ENCODE measurements at regions not wholly inside any gene's neighbourhood (a gene's known extent, or its start where the extent isn't known, plus 50 kb on each side); places are given as distances from the start of the nearest gene placed in this dataset.

- no peak for DNase-seq
Measured at GRCh38 chr7:131896165-131896863, 339.9 kb upstream of the PODXL start.

GRCh38 chr7:131895541-131896164, 339.2 kb upstream of the PODXL start:
- DNase-seq, result no peak

- no peak for DNase-seq
Measured at GRCh38 chr7:131893631-131894340, 337.4 kb upstream of the PODXL start.

GRCh38 chr7:131890176-131890575, 333.7 kb upstream of the PODXL start:
- DNase-seq, result no peak

- DNase-seq, result no peak
Measured at GRCh38 chr7:131889572-131890150, 333.2 kb upstream of the PODXL start.

GRCh38 chr7:131883769-131884168, 327.3 kb upstream of the PODXL start:
- DNase-seq, result no peak

- no peak for DNase-seq
Measured at GRCh38 chr7:131883196-131883595, 326.8 kb upstream of the PODXL start.

- DNase-seq, result no peak
Measured at GRCh38 chr7:131882321-131882720, 325.9 kb upstream of the PODXL start.

- DNase-seq, result no peak
Measured at GRCh38 chr7:131880078-131880477, 323.6 kb upstream of the PODXL start.

- DNase-seq, result no peak
Measured at GRCh38 chr7:131879424-131879823, 323.0 kb upstream of the PODXL start.

- DNase-seq, result no peak
Measured at GRCh38 chr7:131878777-131879176, 322.3 kb upstream of the PODXL start.

GRCh38 chr7:131873581-131873980, 317.2 kb upstream of the PODXL start:
- no peak for DNase-seq

- no peak for DNase-seq
Measured at GRCh38 chr7:131869986-131870385, 313.6 kb upstream of the PODXL start.

- no peak for DNase-seq
Measured at GRCh38 chr7:131869169-131869844, 312.9 kb upstream of the PODXL start.

GRCh38 chr7:131867461-131867860, 311.0 kb upstream of the PODXL start:
- DNase-seq, result no peak

GRCh38 chr7:131865911-131866310, 309.5 kb upstream of the PODXL start:
- no peak for DNase-seq

GRCh38 chr7:131861620-131862346, 305.4 kb upstream of the PODXL start:
- DNase-seq, result no peak

GRCh38 chr7:131859147-131859821, 302.9 kb upstream of the PODXL start:
- DNase-seq, result peak; percentile 24

GRCh38 chr7:131858611-131859010, 302.2 kb upstream of the PODXL start:
- DNase-seq, result no peak

- DNase-seq, result no peak
Measured at GRCh38 chr7:131849472-131849871, 293.0 kb upstream of the PODXL start.

- no peak for DNase-seq
Measured at GRCh38 chr7:131848033-131848432, 291.6 kb upstream of the PODXL start.

Measured in activated CD4-positive, alpha-beta T cell treated with anti-CD3 and anti-CD28 coated beads, Interleukin-2, amount 50 U/mL, for 1 hour (primary cell).